ENCODE measurements at regions not wholly inside any gene's neighbourhood (a gene's known extent, or its start where the extent isn't known, plus 50 kb on each side); places are given as distances from the start of the nearest gene placed in this dataset.
"Not testable (repeated sequence)": the region's sequence is repeated elsewhere in the genome, so short reads cannot be mapped to it uniquely, and the experiment has no call there.

- not testable (repeated sequence) for TF ChIP-seq EZH2 (IDR thresholded peaks at IDR 0.05; ENCODE audit: borderline replicate concordance, low read depth, low read length, severe bottlenecking); CTCF (IDR thresholded peaks at IDR 0.05; ENCODE audit: borderline replicate concordance, extremely low read depth, low read length, poor library complexity, severe bottlenecking)
Observed at GRCh38 chr3:56924700-56925099, 123.0 kb upstream of the ARHGEF3 start.
